Psoas muscle (tissue), 7 donors: ENCODE measurements at regions not wholly inside any gene's neighbourhood (a gene's known extent, or its start where the extent isn't known, plus 50 kb on each side); places are given as distances from the start of the nearest gene placed in this dataset.

Experiments used
- ATAC-seq, 4 donors: fragments of 200-7000 bp; cut with Tn5 transposase; one replicate each; pipeline ENCODE4 v1.9.1; 2020; ENCODE audit warnings: moderate library complexity in 3 of 4, mild to moderate bottlenecking in 2 of 4
- DNase-seq, 2 donors: peaks; one replicate each; pipeline ENCODE4 v3.0.0-alpha.2; 2020
- H3K27ac ChIP-seq: fragments of 200-600 bp; one replicate; pipeline ENCODE4 v1.8.0; 2022
- H3K27me3 ChIP-seq, 3 donors: fragments of 200-600 bp in 1 of 3; one replicate each; pipeline versions ENCODE4 v1.6.1 to v1.8.0; 2013 to 2022; ENCODE audit warnings: low read length in 2 of 3, mild to moderate bottlenecking in 2 of 3, moderate library complexity in 1 of 3; ENCODE audit not compliant: insufficient read depth in 3 of 3
- H3K36me3 ChIP-seq, 2 donors: fragments of 200-600 bp in 1 of 2; one replicate each; pipeline versions ENCODE4 v1.6.1 to v1.8.0; 2013 to 2022; ENCODE audit warnings: low read depth in 1 of 2, mild to moderate bottlenecking in 1 of 2, moderate library complexity in 1 of 2; ENCODE audit not compliant: insufficient read depth in 1 of 2
- H3K4me1 ChIP-seq: fragments of 200-600 bp; one replicate; pipeline ENCODE4 v1.8.0; 2022
- H3K4me3 ChIP-seq: fragments of 200-600 bp; one replicate; pipeline ENCODE4 v1.8.0; 2022; ENCODE audit warnings: mild to moderate bottlenecking
- H3K9me3 ChIP-seq: fragments of 200-600 bp; one replicate; pipeline ENCODE4 v1.8.0; 2022
- CTCF ChIP-seq: fragments of 200-600 bp; IDR thresholded peaks from one replicate; pipeline ENCODE4 v1.8.0; 2022; ENCODE audit warnings: antibody characterized with exemption
- WGBS, 3 donors: extraction: QIAGEN DNeasy Blood & Tissue Kit; methylation state at CpG; one replicate each; pipeline versions ENCODE4 v1.1.6 to v1.1.7; 2013; 5-methylcytosine and 5-hydroxymethylcytosine counted together
- intact Hi-C, 2 donors: fragments of 100-400 bp; cut with DNase I; formaldehyde crosslinking; loops; one replicate each; pipeline versions ENCODE4 v1.11.0 to v1.14.2; 2022
- donor health status: healthy with polysubstance abuse.
- donor health status: DM: no; HTN: no; CAD: no; lungs with moderate emphysema.
- donor health status: Bipolar disorder and iron deficiency.
- donor health status: healthy.
- donor health status: DM: yes; HTN: yes; CAD: no.
- donor health status: DM: no; HTN: no; CAD: no.
- donor health status: DM: yes; HTN: yes; CAD: no.

- TF ChIP-seq CTCF, result no peak
- intact Hi-C loops, result no loop called here
- no peak overlapping the region for H3K27ac ChIP-seq
- H3K4me3 ChIP-seq, result no peak overlapping the region
- no peaks in the 10 kb centered on the region for H3K9me3 ChIP-seq
- H3K4me1 ChIP-seq, result peaks cover 5% of the 10 kb centered on the region
- no peak for DNase-seq
- no peaks in the 10 kb centered on the region for H3K27me3 ChIP-seq
- H3K36me3 ChIP-seq, result no peaks in the 10 kb centered on the region
- 96 to 99% (median 96%) methylated on average over 2 of the region's 2 CpGs for WGBS, 3 donors
- no peak for ATAC-seq
These were observed 100.5 kb upstream of the ESRRG start for GRCh38 chr1:216823731-216824130.

- no peaks in the 10 kb centered on the region for H3K27me3 ChIP-seq
- no peak for ATAC-seq
- DNase-seq, result no peak
- no peak overlapping the region for H3K4me3 ChIP-seq
- TF ChIP-seq CTCF, result no peak
- intact Hi-C loops, result no loop called here
- no peaks in the 10 kb centered on the region for H3K36me3 ChIP-seq
- no peaks in the 10 kb centered on the region for H3K9me3 ChIP-seq
- no peak overlapping the region for H3K27ac ChIP-seq
- H3K4me1 ChIP-seq, result peaks cover 5% of the 10 kb centered on the region
These were observed 99.3 kb upstream of the ESRRG start for GRCh38 chr1:216822480-216822879.

- ATAC-seq (peak; percentile 64 to 79 (median 78)), DNase-seq (no peak)
- Histone ChIP-seq H3K4me1 (peaks cover 14% of the 10 kb centered on the region), H3K27me3 (no peaks in the 10 kb centered on the region), H3K9me3 (no peaks in the 10 kb centered on the region), H3K27ac (peak overlapping the region; percentile 54), H3K36me3 (no peaks in the 10 kb centered on the region), H3K4me3 (no peak overlapping the region)
- WGBS, 3 donors, result 16 to 33% (median 20%) methylated on average over 3 of the region's 3 CpGs
- intact Hi-C loops, result no loop called here
- TF ChIP-seq CTCF, result no peak
These were observed 97.1 kb upstream of the ESRRG start for GRCh38 chr1:216820345-216820744.

GRCh38 chr1:216818284-216818683 is 95.1 kb upstream of the ESRRG start:
- Histone ChIP-seq H3K9me3 (no peaks in the 10 kb centered on the region), H3K4me1 (peaks cover 27% of the 10 kb centered on the region), H3K27ac (no peak overlapping the region), H3K4me3 (no peak overlapping the region), H3K27me3 (no peaks in the 10 kb centered on the region), H3K36me3 (no peaks in the 10 kb centered on the region)
- intact Hi-C loops, result no loop called here
- no peak for TF ChIP-seq CTCF
- ATAC-seq, result peak in 1 of 4 donors; percentile 32
- no peak for DNase-seq
- 19 to 39% (median 38%) methylated on average over 1 of the region's 1 CpG for WGBS, 3 donors
